OCI-LY7 (cell line): ENCODE measurements at regions not wholly inside any gene's neighbourhood (a gene's known extent, or its start where the extent isn't known, plus 50 kb on each side); places are given as distances from the start of the nearest gene placed in this dataset.

ENCODE experiments used
- BruUV-seq: library from RNA; stranded (reverse); fragments of 400-500 nt; replicated peaks from 2 replicates; lab custom pipeline; 2021; lab: Mats Ljungman, UMichigan
- CTCF ChIA-PET: fragments of 300-600 bp; sonication (Branson Sonifier 250); formaldehyde crosslinking; loops from one replicate; lab custom pipeline; 2022; ENCODE audit warnings: antibody characterized with exemption; ENCODE audit not compliant: unreplicated experiment; lab: Charles Lee
- POLR2A ChIA-PET: fragments of 300-600 bp; sonication (Branson Sonifier 250); formaldehyde crosslinking; loops from one replicate; lab custom pipeline; 2022; ENCODE audit warnings: antibody characterized with exemption; lab: Charles Lee
- DNase-seq: peaks from one replicate; pipeline ENCODE4 v3.0.0-alpha.2; 2015; ENCODE audit warnings: low spot score
- H2AFZ ChIP-seq: fragments of 200-600 bp; sonication (generic), shearing (Covaris generic); 2 replicates; pipeline ENCODE4 v1.6.1; 2014; ENCODE audit warnings: mild to moderate bottlenecking, antibody characterized with exemption, low read length, moderate library complexity
- H3K27ac ChIP-seq: fragments of 200-600 bp; sonication (generic); 2 replicates; pipeline ENCODE4 v1.5.1; 2014; ENCODE audit warnings: mixed run types, low read depth, mild to moderate bottlenecking, moderate library complexity, low read length, inconsistent platforms; ENCODE audit not compliant: poor library complexity, severe bottlenecking
- H3K36me3 ChIP-seq: fragments of 200-600 bp; sonication (generic); 2 replicates; pipeline ENCODE4 v1.6.1; 2014; ENCODE audit warnings: mild to moderate bottlenecking, antibody characterized with exemption, low read length, moderate library complexity, mixed read lengths; ENCODE audit not compliant: insufficient read depth
- H3K4me1 ChIP-seq: fragments of 200-600 bp; sonication (generic); 2 replicates; pipeline ENCODE4 v1.5.1; 2014; ENCODE audit warnings: mild to moderate bottlenecking, low read length; ENCODE audit not compliant: insufficient read depth, poor library complexity, severe bottlenecking
- H3K4me2 ChIP-seq: fragments of 200-600 bp; sonication (generic); 2 replicates; pipeline ENCODE4 v1.6.1; 2014; ENCODE audit warnings: mild to moderate bottlenecking, low read length
- H3K4me3 ChIP-seq: fragments of 200-600 bp; sonication (generic); 2 replicates; pipeline ENCODE4 v1.5.1; 2014; ENCODE audit warnings: mild to moderate bottlenecking, low read depth, low read length; ENCODE audit not compliant: poor library complexity, severe bottlenecking
- H3K79me2 ChIP-seq: fragments of 200-600 bp; sonication (generic); 2 replicates; pipeline ENCODE4 v1.6.1; 2016; ENCODE audit warnings: low read depth, mild to moderate bottlenecking, low read length, moderate library complexity, mixed read lengths; ENCODE audit not compliant: insufficient read depth
- H3K9me2 ChIP-seq: fragments of 200-600 bp; sonication (generic); 2 replicates; pipeline ENCODE4 v1.6.1; 2016; ENCODE audit warnings: mild to moderate bottlenecking, low read length, mixed read lengths; ENCODE audit not compliant: insufficient read depth
- H3K9me3 ChIP-seq: fragments of 200-600 bp; sonication (generic); 2 replicates; pipeline ENCODE4 v1.6.1; 2014; ENCODE audit warnings: mild to moderate bottlenecking, mixed run types, low read length, mixed read lengths
- H4K20me1 ChIP-seq: fragments of 200-600 bp; sonication (generic); 2 replicates; pipeline ENCODE4 v1.6.1; 2014; ENCODE audit warnings: mild to moderate bottlenecking, antibody characterized with exemption, low read length, moderate library complexity, mixed read lengths; ENCODE audit not compliant: insufficient read depth
- CTCF ChIP-seq: fragments of 200-600 bp; sonication (generic); conservative IDR thresholded peaks from 2 replicates; pipeline ENCODE4 v1.5.1; 2014; ENCODE audit warnings: mild to moderate bottlenecking, antibody characterized with exemption, low read length, moderate library complexity, mixed read lengths
- EZH2phosphoT487 ChIP-seq: fragments of 200-600 bp; sonication (generic); IDR thresholded peaks from 2 replicates; pipeline ENCODE4 v1.6.1; 2018; ENCODE audit warnings: low read depth, borderline replicate concordance, mild to moderate bottlenecking, mixed run types, antibody characterized with exemption, low read length, moderate library complexity, mixed read lengths
- intact Hi-C: fragments of 100-400 bp; cut with micrococcal nuclease; formaldehyde crosslinking; loops from one replicate; pipeline ENCODE4 v1.10.0; 2022; ENCODE audit not compliant: unreplicated experiment

- intact Hi-C loops = no loop called here
- no peak overlapping the region for H3K4me2 ChIP-seq
- H4K20me1 ChIP-seq = no peaks in the 10 kb centered on the region
- no peak overlapping the region for H3K4me3 ChIP-seq
- no peak overlapping the region for H2AFZ ChIP-seq
- no peaks in the 10 kb centered on the region for H3K9me3 ChIP-seq
- H3K9me2 ChIP-seq = no peaks in the 10 kb centered on the region
- no peaks in the 10 kb centered on the region for H3K79me2 ChIP-seq
- DNase-seq = peak; percentile 1
- no peak overlapping the region for H3K27ac ChIP-seq
- TF ChIP-seq EZH2phosphoT487 (no peak), CTCF (no peak)
- no peaks in the 10 kb centered on the region for H3K4me1 ChIP-seq
- ChIA-PET POLR2A (interaction anchor here (0.5 to 0.7 kb wide), 3 partner anchors 389 to 940 kb away, joined by 3 to 4 read pairs (median 3); no protein-coding TSS in a partner anchor), CTCF (no interaction called here)
- no peaks in the 10 kb centered on the region for H3K36me3 ChIP-seq
- no TSS peak for BruUV-seq
Measured at GRCh38 chr4:189033801-189034347, 894.6 kb downstream of the TRIML1 start.

GRCh38 chr4:189035091-189035490 is 895.9 kb downstream of the TRIML1 start:
- POLR2A ChIA-PET = no interaction called here
- no peaks in the 10 kb centered on the region for H4K20me1 ChIP-seq
- no peak for DNase-seq
- no TSS peak for BruUV-seq
- H3K4me2 ChIP-seq = no peak overlapping the region
- H3K9me3 ChIP-seq = no peaks in the 10 kb centered on the region
- CTCF ChIA-PET = no interaction called here
- intact Hi-C loops = no loop called here
- no peak overlapping the region for H3K27ac ChIP-seq
- H3K4me1 ChIP-seq = no peaks in the 10 kb centered on the region
- H3K4me3 ChIP-seq = no peak overlapping the region
- no peaks in the 10 kb centered on the region for H3K9me2 ChIP-seq
- no peaks in the 10 kb centered on the region for H3K79me2 ChIP-seq
- TF ChIP-seq CTCF (no peak), EZH2phosphoT487 (no peak)
- no peak overlapping the region for H2AFZ ChIP-seq
- H3K36me3 ChIP-seq = no peaks in the 10 kb centered on the region

- Histone ChIP-seq H3K9me2 (no peaks in the 10 kb centered on the region), H3K36me3 (no peaks in the 10 kb centered on the region), H2AFZ (no peak overlapping the region), H4K20me1 (no peaks in the 10 kb centered on the region), H3K9me3 (no peaks in the 10 kb centered on the region), H3K79me2 (no peaks in the 10 kb centered on the region), H3K4me2 (no peak overlapping the region), H3K4me3 (no peak overlapping the region), H3K4me1 (no peaks in the 10 kb centered on the region), H3K27ac (no peak overlapping the region)
- intact Hi-C loops = no loop called here
- no peak for DNase-seq
- CTCF ChIA-PET = no interaction called here
- TF ChIP-seq CTCF (no peak), EZH2phosphoT487 (no peak)
- POLR2A ChIA-PET = no interaction called here
- no TSS peak for BruUV-seq
Measured at GRCh38 chr4:189035654-189036053, 896.4 kb downstream of the TRIML1 start.
